Pancreas (tissue), 10 donors: ENCODE measurements at regions not wholly inside any gene's neighbourhood (a gene's known extent, or its start where the extent isn't known, plus 50 kb on each side); places are given as distances from the start of the nearest gene placed in this dataset.

Source experiments
- ATAC-seq, 4 donors: fragments of 200-7000 bp; cut with Tn5 transposase; one replicate each; pipeline versions ENCODE4 v1.8.0 to v1.9.1; 2020; ENCODE audit warnings: mild to moderate bottlenecking in 4 of 4, moderate library complexity in 4 of 4
- DNase-seq, 6 donors: peaks; one replicate each; pipeline ENCODE4 v3.0.0-alpha.2; 2020
- FAIRE-seq: peaks from 2 replicates; lab custom pipeline; 2012; peaks lifted over from hg19 to GRCh38; lab: Jason Lieb, UNC
- H3K27ac ChIP-seq, 4 donors: fragments of 200-600 bp; sonication (generic); 1 replicate in 3 of 4; 2 replicates in 1 of 4; pipeline versions ENCODE4 v1.5.0 to v1.8.0; 2020
- H3K27me3 ChIP-seq, 4 donors: fragments of 200-600 bp; one replicate each; pipeline ENCODE4 v1.8.0; 2021
- H3K36me3 ChIP-seq, 3 donors: fragments of 200-600 bp; sonication (generic) in 1 of 3; one replicate each; pipeline versions ENCODE4 v1.5.0 to v1.8.0; 2020 to 2021
- H3K4me1 ChIP-seq, 3 donors: fragments of 200-600 bp; one replicate each; pipeline ENCODE4 v1.8.0; 2021
- H3K4me3 ChIP-seq, 4 donors: fragments of 200-600 bp; sonication (generic) in 2 of 4; one replicate each; pipeline versions ENCODE4 v1.5.0 to v1.8.0; 2020 to 2021
- H3K9me3 ChIP-seq, 4 donors: fragments of 200-600 bp; one replicate each; pipeline ENCODE4 v1.8.0; 2021
- WGBS, 2 donors: extraction: QIAGEN DNeasy Blood & Tissue Kit; methylation state at CpG; one replicate each; pipeline ENCODE4 v1.1.7; 2013; 5-methylcytosine and 5-hydroxymethylcytosine counted together
- intact Hi-C, 3 donors: fragments of 100-400 bp; cut with DNase I; formaldehyde crosslinking; loops; one replicate each; pipeline versions ENCODE4 v1.11.1 to v1.14.2; 2022
- TF ChIP-seq, protein P1 (sequence below), 4 donors: fragments of 200-600 bp; sonication (generic) in 3 of 4; IDR thresholded peaks; one replicate each; pipeline versions ENCODE4 v1.5.0 to v1.8.0; 2021; ENCODE audit warnings: antibody characterized with exemption in 4 of 4
- donor health status: healthy with polysubstance abuse.
- donor health status: DM: no; HTN: no; CAD: no; lungs with moderate emphysema.
- donor health status: DM: no; HTN: no; CAD: no.
- donor health status: control.
- donor health status: control.
- donor health status: Bipolar disorder and iron deficiency.
- donor health status: DM: yes; HTN: yes; CAD: no.
- donor health status: DM: no; HTN: no; CAD: no.
- donor health status: DM: no; HTN: no; CAD: no.
- donor health status: DM: yes; HTN: yes; CAD: no.

- WGBS, 2 donors = 43 to 58% methylated on average over 22 to 23 of the region's 23 CpGs
- Histone ChIP-seq H3K4me1 (no peaks in the 10 kb centered on the region), H3K4me3 (no peak overlapping the region), H3K27ac (no peak overlapping the region), H3K36me3 (no peaks in the 10 kb centered on the region), H3K27me3 (no peaks in the 10 kb centered on the region), H3K9me3 (no peaks in the 10 kb centered on the region)
- DNase-seq (peak in 1 of 6 donors; percentile 42), FAIRE-seq (no peak), ATAC-seq (no peak)
- intact Hi-C loops = no loop called here
- TF ChIP-seq, protein P1, sequence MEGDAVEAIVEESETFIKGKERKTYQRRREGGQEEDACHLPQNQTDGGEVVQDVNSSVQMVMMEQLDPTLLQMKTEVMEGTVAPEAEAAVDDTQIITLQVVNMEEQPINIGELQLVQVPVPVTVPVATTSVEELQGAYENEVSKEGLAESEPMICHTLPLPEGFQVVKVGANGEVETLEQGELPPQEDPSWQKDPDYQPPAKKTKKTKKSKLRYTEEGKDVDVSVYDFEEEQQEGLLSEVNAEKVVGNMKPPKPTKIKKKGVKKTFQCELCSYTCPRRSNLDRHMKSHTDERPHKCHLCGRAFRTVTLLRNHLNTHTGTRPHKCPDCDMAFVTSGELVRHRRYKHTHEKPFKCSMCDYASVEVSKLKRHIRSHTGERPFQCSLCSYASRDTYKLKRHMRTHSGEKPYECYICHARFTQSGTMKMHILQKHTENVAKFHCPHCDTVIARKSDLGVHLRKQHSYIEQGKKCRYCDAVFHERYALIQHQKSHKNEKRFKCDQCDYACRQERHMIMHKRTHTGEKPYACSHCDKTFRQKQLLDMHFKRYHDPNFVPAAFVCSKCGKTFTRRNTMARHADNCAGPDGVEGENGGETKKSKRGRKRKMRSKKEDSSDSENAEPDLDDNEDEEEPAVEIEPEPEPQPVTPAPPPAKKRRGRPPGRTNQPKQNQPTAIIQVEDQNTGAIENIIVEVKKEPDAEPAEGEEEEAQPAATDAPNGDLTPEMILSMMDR (IDR thresholded peaks at IDR 0.05) = no peak
Measured at GRCh38 chr22:48507595-48508350, 1319.9 kb downstream of the BRD1 start.

- H3K4me3 ChIP-seq = no peak overlapping the region
- ATAC-seq = no peak
- no peak overlapping the region for H3K27ac ChIP-seq
- peak in 2 of 6 donors; percentile 8 to 33 for DNase-seq
- TF ChIP-seq, protein P1 (IDR thresholded peaks at IDR 0.05) = no peak
- H3K27me3 ChIP-seq = no peaks in the 10 kb centered on the region
- no peak for FAIRE-seq
- intact Hi-C loops = no loop called here
- no peaks in the 10 kb centered on the region for H3K9me3 ChIP-seq
- 48 to 52% methylated on average over 9 of the region's 9 CpGs for WGBS, 2 donors
- H3K36me3 ChIP-seq = no peaks in the 10 kb centered on the region
- no peaks in the 10 kb centered on the region for H3K4me1 ChIP-seq
Measured at GRCh38 chr22:48507171-48507570, 1320.5 kb downstream of the BRD1 start.

DNA sequence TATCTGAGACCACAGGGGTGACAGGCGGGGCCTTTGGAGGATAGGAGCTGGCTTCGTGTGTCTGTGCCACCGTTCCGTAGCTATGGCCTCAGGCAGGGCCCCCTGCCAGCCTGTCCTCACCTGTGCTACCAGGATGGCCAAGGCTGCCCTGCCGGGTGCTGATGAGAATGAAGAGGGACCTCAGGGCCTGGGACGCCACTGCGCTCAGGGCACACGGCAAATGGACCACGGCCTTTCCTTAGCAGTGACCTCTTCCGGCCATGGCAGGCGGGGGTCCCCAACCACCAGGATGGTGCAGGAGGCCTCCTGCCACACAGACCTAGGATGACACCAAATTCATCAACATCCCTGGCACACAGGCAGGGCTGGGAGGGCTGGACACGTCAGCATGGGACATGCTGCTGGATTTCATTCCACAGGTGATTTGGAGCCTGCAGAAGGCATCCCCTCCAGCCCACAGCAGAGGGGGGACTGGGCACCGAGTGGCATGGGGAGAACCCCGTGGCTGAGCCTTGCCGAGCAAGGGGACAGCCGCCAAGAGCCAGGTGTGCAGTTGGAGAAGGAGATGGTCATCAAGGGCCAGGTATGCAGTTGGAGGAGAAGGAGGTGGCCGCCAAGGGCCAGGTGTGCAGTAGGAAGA is 1321.0 kb downstream of the BRD1 start:
- TF ChIP-seq, protein P1 (IDR thresholded peaks at IDR 0.05) = no peak
- intact Hi-C loops = no loop called here
- FAIRE-seq (no peak), DNase-seq (peak in 1 of 6 donors; percentile 41), ATAC-seq (no peak)
- Histone ChIP-seq H3K27ac (no peak overlapping the region), H3K4me3 (no peak overlapping the region), H3K36me3 (no peaks in the 10 kb centered on the region), H3K4me1 (no peaks in the 10 kb centered on the region), H3K27me3 (no peaks in the 10 kb centered on the region), H3K9me3 (no peaks in the 10 kb centered on the region)
- WGBS, 2 donors = 58 to 74% methylated on average over 17 of the region's 17 CpGs

DNA sequence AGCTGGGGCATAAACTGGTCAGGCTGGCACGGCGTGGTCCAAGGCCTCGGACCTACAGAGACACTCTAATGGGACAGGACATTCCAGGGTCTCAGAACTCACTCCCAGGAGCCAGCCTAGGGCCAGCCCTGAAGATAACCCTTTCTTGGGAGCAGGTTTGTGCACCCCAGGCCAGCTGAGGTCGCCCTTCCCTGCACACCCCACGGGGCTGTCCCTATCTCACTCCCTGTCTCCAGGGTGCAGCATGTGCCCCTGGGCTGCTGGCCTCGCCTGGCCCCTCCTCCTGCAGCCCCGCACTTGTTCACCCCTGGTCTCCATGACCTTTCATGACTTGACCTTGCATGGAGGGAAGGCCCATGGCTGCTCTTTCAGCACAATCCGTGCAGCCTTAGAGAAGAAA is 1321.8 kb downstream of the BRD1 start:
- FAIRE-seq (no peak), DNase-seq (peak in 2 of 6 donors; percentile 0 to 21), ATAC-seq (no peak)
- H3K36me3 ChIP-seq = no peaks in the 10 kb centered on the region
- no peaks in the 10 kb centered on the region for H3K4me1 ChIP-seq
- H3K27me3 ChIP-seq = no peaks in the 10 kb centered on the region
- intact Hi-C loops = no loop called here
- H3K4me3 ChIP-seq = no peak overlapping the region
- TF ChIP-seq, protein P1 (IDR thresholded peaks at IDR 0.05) = no peak
- no peaks in the 10 kb centered on the region for H3K9me3 ChIP-seq
- no peak overlapping the region for H3K27ac ChIP-seq
- WGBS, 2 donors = 49 to 57% methylated on average over 8 of the region's 8 CpGs
